Dendritic cell treated with granulocyte-macrophage colony-stimulating factor and Interleukin-4, amounts not matched to agents 40 ng/mL and 50 ng/mL, for 4 days (primary cell): ENCODE measurements at regions not wholly inside any gene's neighbourhood (a gene's known extent, or its start where the extent isn't known, plus 50 kb on each side); places are given as distances from the start of the nearest gene placed in this dataset.

Source experiments
- H3K27ac Mint-ChIP-seq: one replicate; pipeline ENCODE4 v1.8.0; 2022; ENCODE audit warnings: mild to moderate bottlenecking, mixed read lengths
- H3K27me3 Mint-ChIP-seq: one replicate; pipeline ENCODE4 v1.8.0; 2022; ENCODE audit warnings: mild to moderate bottlenecking, mixed read lengths
- H3K36me3 Mint-ChIP-seq: one replicate; pipeline ENCODE4 v1.8.0; 2022; ENCODE audit warnings: low read depth, mixed read lengths
- H3K4me1 Mint-ChIP-seq: one replicate; pipeline ENCODE4 v1.8.0; 2022; ENCODE audit warnings: low read depth, mixed read lengths
- H3K4me3 Mint-ChIP-seq: one replicate; pipeline ENCODE4 v1.8.0; 2022; ENCODE audit warnings: mild to moderate bottlenecking, moderate library complexity, mixed read lengths
- H3K9me3 Mint-ChIP-seq: one replicate; pipeline ENCODE4 v1.8.0; 2022; ENCODE audit warnings: mixed read lengths
- intact Hi-C: fragments of 100-400 bp; cut with micrococcal nuclease; formaldehyde crosslinking; loops from one replicate; pipeline ENCODE4 v1.15.0; 2022

GRCh38 chr5:71892641-71893365 is 173.7 kb downstream of the CARTPT start:
- no peaks in the 10 kb centered on the region for H3K9me3 Mint-ChIP-seq
- H3K4me1 Mint-ChIP-seq = no peaks in the 10 kb centered on the region

GRCh38 chr5:71893451-71893850 is 174.4 kb downstream of the CARTPT start:
- Mint-ChIP-seq H3K9me3 (no peaks in the 10 kb centered on the region), H3K27ac (no peak overlapping the region), H3K4me3 (no peak overlapping the region), H3K36me3 (no peaks in the 10 kb centered on the region), H3K27me3 (peaks cover 7% of the 10 kb centered on the region), H3K4me1 (no peaks in the 10 kb centered on the region)
- intact Hi-C loops = no loop called here

More at GRCh38 chr5:71892641-71893365, 173.7 kb downstream of the CARTPT start:
- Mint-ChIP-seq H3K27me3 (peaks cover 7% of the 10 kb centered on the region), H3K36me3 (no peaks in the 10 kb centered on the region), H3K4me3 (no peak overlapping the region), H3K27ac (no peak overlapping the region)
- intact Hi-C loops = no loop called here

- Mint-ChIP-seq H3K27me3 (peaks cover 7% of the 10 kb centered on the region), H3K9me3 (no peaks in the 10 kb centered on the region), H3K27ac (no peak overlapping the region), H3K36me3 (no peaks in the 10 kb centered on the region), H3K4me3 (no peak overlapping the region), H3K4me1 (no peaks in the 10 kb centered on the region)
- intact Hi-C loops = no loop called here
Measured at GRCh38 chr5:71894091-71894490, 175.0 kb downstream of the CARTPT start.

- no peaks in the 10 kb centered on the region for H3K9me3 Mint-ChIP-seq
- peaks cover 2% of the 10 kb centered on the region for H3K27me3 Mint-ChIP-seq
- intact Hi-C loops = no loop called here
- no peak overlapping the region for H3K4me3 Mint-ChIP-seq
- H3K4me1 Mint-ChIP-seq = no peaks in the 10 kb centered on the region
- H3K36me3 Mint-ChIP-seq = no peaks in the 10 kb centered on the region
- H3K27ac Mint-ChIP-seq = no peak overlapping the region
Measured at GRCh38 chr5:71895546-71895945, 176.5 kb downstream of the CARTPT start.

GRCh38 chr5:71899865-71900342 is 180.8 kb downstream of the CARTPT start:
- Mint-ChIP-seq H3K4me3 (no peak overlapping the region), H3K27ac (no peak overlapping the region), H3K36me3 (no peaks in the 10 kb centered on the region), H3K27me3 (no peaks in the 10 kb centered on the region), H3K4me1 (no peaks in the 10 kb centered on the region), H3K9me3 (no peaks in the 10 kb centered on the region)
- intact Hi-C loops = no loop called here

GRCh38 chr5:71903808-71904207 is 184.7 kb downstream of the CARTPT start:
- intact Hi-C loops = no loop called here
- no peaks in the 10 kb centered on the region for H3K27me3 Mint-ChIP-seq
- no peaks in the 10 kb centered on the region for H3K4me1 Mint-ChIP-seq
- no peak overlapping the region for H3K27ac Mint-ChIP-seq
- no peaks in the 10 kb centered on the region for H3K9me3 Mint-ChIP-seq
- no peak overlapping the region for H3K4me3 Mint-ChIP-seq
- H3K36me3 Mint-ChIP-seq = no peaks in the 10 kb centered on the region

- intact Hi-C loops = no loop called here
- Mint-ChIP-seq H3K27me3 (no peaks in the 10 kb centered on the region), H3K9me3 (no peaks in the 10 kb centered on the region), H3K4me3 (no peak overlapping the region), H3K36me3 (no peaks in the 10 kb centered on the region), H3K27ac (no peak overlapping the region), H3K4me1 (no peaks in the 10 kb centered on the region)
Measured at GRCh38 chr5:71904852-71905251, 185.8 kb downstream of the CARTPT start.

GRCh38 chr5:71905834-71906711 is 187.0 kb downstream of the CARTPT start:
- H3K36me3 Mint-ChIP-seq = no peaks in the 10 kb centered on the region
- intact Hi-C loops = no loop called here
- H3K27me3 Mint-ChIP-seq = no peaks in the 10 kb centered on the region
- no peak overlapping the region for H3K27ac Mint-ChIP-seq
- no peaks in the 10 kb centered on the region for H3K4me1 Mint-ChIP-seq
- no peaks in the 10 kb centered on the region for H3K9me3 Mint-ChIP-seq
- no peak overlapping the region for H3K4me3 Mint-ChIP-seq

GRCh38 chr5:71907001-71907588 is 188.0 kb downstream of the CARTPT start:
- Mint-ChIP-seq H3K36me3 (no peaks in the 10 kb centered on the region), H3K4me1 (no peaks in the 10 kb centered on the region), H3K27ac (no peak overlapping the region), H3K9me3 (no peaks in the 10 kb centered on the region), H3K27me3 (no peaks in the 10 kb centered on the region), H3K4me3 (no peak overlapping the region)
- intact Hi-C loops = no loop called here

- Mint-ChIP-seq H3K27me3 (no peaks in the 10 kb centered on the region), H3K36me3 (no peaks in the 10 kb centered on the region), H3K27ac (no peak overlapping the region), H3K4me1 (no peaks in the 10 kb centered on the region), H3K4me3 (no peak overlapping the region), H3K9me3 (no peaks in the 10 kb centered on the region)
- intact Hi-C loops = no loop called here
Measured at GRCh38 chr5:71907608-71908145, 188.6 kb downstream of the CARTPT start.

GRCh38 chr5:71910741-71911140 is 191.7 kb downstream of the CARTPT start:
- H3K9me3 Mint-ChIP-seq = peaks cover under 1% of the 10 kb centered on the region
- H3K27ac Mint-ChIP-seq = no peak overlapping the region
- intact Hi-C loops = no loop called here

GRCh38 chr5:71912021-71912420 is 192.9 kb downstream of the CARTPT start:
- intact Hi-C loops = no loop called here
- Mint-ChIP-seq H3K27ac (no peak overlapping the region), H3K36me3 (no peaks in the 10 kb centered on the region), H3K9me3 (peaks cover 11% of the 10 kb centered on the region), H3K4me1 (no peaks in the 10 kb centered on the region), H3K4me3 (no peak overlapping the region), H3K27me3 (no peaks in the 10 kb centered on the region)

More at GRCh38 chr5:71910741-71911140, 191.7 kb downstream of the CARTPT start:
- H3K27me3 Mint-ChIP-seq = no peaks in the 10 kb centered on the region
- H3K36me3 Mint-ChIP-seq = no peaks in the 10 kb centered on the region
- no peaks in the 10 kb centered on the region for H3K4me1 Mint-ChIP-seq
- no peak overlapping the region for H3K4me3 Mint-ChIP-seq

GRCh38 chr5:71914281-71914680 is 193.0 kb upstream of the MAP1B start:
- H3K27ac Mint-ChIP-seq = no peak overlapping the region
- H3K9me3 Mint-ChIP-seq = peaks cover 11% of the 10 kb centered on the region
- no peaks in the 10 kb centered on the region for H3K27me3 Mint-ChIP-seq
- intact Hi-C loops = no loop called here
- no peaks in the 10 kb centered on the region for H3K4me1 Mint-ChIP-seq
- H3K4me3 Mint-ChIP-seq = no peak overlapping the region
- H3K36me3 Mint-ChIP-seq = no peaks in the 10 kb centered on the region

GRCh38 chr5:71922584-71923106 is 184.6 kb upstream of the MAP1B start:
- intact Hi-C loops = no loop called here
- Mint-ChIP-seq H3K4me1 (no peaks in the 10 kb centered on the region), H3K4me3 (no peak overlapping the region)

More at GRCh38 chr5:71922584-71923106, 184.6 kb upstream of the MAP1B start:
- no peaks in the 10 kb centered on the region for H3K36me3 Mint-ChIP-seq
- no peaks in the 10 kb centered on the region for H3K27me3 Mint-ChIP-seq
- H3K9me3 Mint-ChIP-seq = peaks cover 6% of the 10 kb centered on the region
- no peak overlapping the region for H3K27ac Mint-ChIP-seq
